ENCODE measurements at regions not wholly inside any gene's neighbourhood (a gene's known extent, or its start where the extent isn't known, plus 50 kb on each side); places are given as distances from the start of the nearest gene placed in this dataset.
"Not testable (repeated sequence)": the region's sequence is repeated elsewhere in the genome, so short reads cannot be mapped to it uniquely, and the experiment has no call there.

DNA sequence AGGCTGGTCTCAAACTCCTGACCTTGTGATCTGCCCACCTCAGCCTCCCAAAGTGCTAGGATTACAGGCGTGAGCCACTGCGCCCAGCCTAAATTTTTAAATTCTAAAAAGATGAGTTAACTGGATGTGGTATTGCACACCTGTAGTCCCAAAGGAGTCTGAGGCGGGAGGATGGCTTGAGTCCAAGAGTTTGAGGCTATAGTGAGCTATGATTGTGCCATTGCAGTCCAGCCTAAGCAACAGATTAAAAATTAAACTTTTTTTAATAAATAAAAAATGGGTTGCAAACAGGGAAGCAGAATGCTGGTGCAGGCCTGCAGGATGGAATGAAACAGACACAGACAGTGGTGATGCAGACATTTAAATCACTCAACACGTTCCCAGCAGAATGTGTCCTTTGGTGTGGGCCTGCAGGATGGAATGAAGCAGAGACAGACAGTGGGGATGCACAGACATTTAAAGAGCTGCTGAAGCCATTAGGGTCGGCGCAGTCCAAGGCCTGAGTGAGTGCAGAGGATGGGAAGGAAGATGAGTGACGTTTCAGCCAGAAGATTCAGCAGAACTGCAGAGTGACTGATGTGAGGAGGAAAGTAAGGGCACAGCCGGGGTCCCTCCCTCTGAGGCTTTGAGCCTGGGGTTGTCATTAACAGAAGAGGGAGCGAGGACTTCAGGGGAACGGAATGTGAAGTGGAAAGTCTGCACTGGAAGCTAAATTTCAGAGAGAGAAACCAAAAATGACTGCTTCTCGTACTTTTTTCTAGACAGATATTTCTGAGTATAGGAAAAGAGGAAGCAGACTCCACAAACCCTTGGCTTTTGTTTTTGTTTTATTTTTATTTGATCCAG is 117.5 kb downstream of the RIN2 start:
- TF ChIP-seq, protein P1, sequence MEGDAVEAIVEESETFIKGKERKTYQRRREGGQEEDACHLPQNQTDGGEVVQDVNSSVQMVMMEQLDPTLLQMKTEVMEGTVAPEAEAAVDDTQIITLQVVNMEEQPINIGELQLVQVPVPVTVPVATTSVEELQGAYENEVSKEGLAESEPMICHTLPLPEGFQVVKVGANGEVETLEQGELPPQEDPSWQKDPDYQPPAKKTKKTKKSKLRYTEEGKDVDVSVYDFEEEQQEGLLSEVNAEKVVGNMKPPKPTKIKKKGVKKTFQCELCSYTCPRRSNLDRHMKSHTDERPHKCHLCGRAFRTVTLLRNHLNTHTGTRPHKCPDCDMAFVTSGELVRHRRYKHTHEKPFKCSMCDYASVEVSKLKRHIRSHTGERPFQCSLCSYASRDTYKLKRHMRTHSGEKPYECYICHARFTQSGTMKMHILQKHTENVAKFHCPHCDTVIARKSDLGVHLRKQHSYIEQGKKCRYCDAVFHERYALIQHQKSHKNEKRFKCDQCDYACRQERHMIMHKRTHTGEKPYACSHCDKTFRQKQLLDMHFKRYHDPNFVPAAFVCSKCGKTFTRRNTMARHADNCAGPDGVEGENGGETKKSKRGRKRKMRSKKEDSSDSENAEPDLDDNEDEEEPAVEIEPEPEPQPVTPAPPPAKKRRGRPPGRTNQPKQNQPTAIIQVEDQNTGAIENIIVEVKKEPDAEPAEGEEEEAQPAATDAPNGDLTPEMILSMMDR (IDR thresholded peaks at IDR 0.05; ENCODE audit: low read length, missing control alignments), result no peak
- DNase-seq (ENCODE audit: low read depth), result no peak
- H3K4me3 ChIP-seq (replicated peaks; ENCODE audit: low read depth, low read length), result no peak overlapping the region

DNA sequence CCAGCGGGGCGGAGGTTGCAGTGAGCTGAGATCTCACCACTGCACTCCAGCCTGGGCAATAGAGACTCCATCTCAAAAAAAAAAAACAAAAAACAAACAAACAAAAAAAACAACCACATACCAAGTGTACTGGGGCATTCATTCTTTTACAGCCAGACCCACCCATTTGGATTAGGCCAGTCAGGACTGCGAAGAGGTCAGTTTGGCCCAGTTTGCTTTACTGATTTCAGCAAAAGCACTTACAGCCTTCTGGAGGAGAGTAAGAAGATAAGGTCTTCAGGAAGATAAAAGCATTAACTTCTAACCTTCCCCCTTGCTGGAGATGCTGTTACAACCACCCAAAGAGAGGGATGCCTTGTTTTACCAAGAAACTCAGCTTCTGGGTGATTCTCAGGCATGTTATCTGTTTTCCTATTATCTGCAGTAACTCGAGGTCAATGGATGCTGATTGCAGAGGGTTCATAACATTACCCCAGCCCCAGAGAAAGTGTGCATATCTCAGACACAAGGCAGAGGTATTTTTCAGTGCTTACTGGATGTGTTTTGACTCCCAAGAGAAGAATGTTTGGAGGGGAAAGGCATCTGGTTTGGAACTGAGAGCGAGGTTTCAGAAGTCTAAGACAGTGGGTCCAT is 118.9 kb downstream of the RIN2 start:
- no peak overlapping the region for H3K4me3 ChIP-seq (replicated peaks; ENCODE audit: low read depth, low read length)
- TF ChIP-seq, protein P1 (IDR thresholded peaks at IDR 0.05; ENCODE audit: low read length, missing control alignments), result no peak
- no peak for DNase-seq (ENCODE audit: low read depth)

DNA sequence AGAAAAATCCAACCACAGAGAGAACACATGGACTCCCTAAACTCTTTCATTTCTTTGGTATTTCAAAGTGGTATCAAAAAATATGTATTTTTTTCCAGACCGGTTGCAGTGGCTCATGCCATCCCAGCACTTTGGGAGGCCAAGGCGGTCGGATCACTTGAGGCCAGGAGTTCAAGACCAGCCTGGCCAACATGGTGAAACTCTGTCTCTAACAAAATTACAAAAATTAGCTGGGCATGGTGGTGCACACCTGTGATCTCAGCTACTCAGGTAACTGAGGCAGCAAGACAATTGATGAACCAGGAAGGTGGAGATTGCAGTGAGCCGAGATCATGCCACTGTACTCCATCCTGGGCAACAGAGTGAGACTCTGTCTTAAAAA is 121.8 kb downstream of the RIN2 start:
- not testable (repeated sequence) for DNase-seq (ENCODE audit: low read depth); H3K4me3 ChIP-seq (replicated peaks; ENCODE audit: low read depth, low read length)

DNA sequence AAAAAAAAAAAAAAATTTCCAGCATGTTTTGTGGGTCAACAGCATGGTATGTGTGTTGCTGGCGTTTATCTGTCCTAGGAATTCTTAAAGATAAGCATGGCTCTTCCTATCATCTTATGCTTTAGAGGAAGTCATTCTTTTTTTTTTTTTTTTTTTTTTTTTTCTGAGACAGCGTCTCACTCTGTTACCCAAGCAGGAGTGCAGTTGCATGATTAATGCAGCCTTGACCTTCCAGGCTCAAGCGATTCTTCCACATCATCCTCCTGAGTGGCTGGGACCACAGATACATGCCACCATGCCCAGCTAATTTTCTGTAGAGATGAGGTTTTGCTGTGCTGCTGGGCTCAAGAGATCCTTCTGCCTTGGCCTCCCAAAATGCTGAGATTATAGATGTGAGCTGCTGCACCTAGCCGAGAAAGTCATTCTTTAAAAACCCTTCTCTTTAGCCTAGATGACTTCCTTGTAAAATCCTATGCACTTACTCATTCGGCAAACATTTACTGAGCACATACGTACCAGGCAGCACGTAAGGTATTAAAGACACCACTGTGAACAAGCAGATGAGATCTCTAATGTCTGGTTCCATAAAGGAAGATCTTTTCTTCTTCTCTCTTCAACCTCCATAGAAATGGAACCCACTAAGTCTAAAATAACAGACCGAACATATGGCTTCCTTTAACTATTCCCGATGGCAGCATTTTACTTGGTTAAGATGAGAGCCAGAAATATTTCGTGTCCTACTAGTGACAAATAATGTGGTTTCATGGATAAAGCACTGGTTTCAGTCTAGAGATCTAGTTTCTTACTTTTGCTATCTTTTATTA is 122.4 kb downstream of the RIN2 start:
- TF ChIP-seq, protein P1 (IDR thresholded peaks at IDR 0.05; ENCODE audit: low read length, missing control alignments), result no peak
- peak; percentile 71 for DNase-seq (ENCODE audit: low read depth)
- no peak overlapping the region for H3K4me3 ChIP-seq (replicated peaks; ENCODE audit: low read depth, low read length)

DNA sequence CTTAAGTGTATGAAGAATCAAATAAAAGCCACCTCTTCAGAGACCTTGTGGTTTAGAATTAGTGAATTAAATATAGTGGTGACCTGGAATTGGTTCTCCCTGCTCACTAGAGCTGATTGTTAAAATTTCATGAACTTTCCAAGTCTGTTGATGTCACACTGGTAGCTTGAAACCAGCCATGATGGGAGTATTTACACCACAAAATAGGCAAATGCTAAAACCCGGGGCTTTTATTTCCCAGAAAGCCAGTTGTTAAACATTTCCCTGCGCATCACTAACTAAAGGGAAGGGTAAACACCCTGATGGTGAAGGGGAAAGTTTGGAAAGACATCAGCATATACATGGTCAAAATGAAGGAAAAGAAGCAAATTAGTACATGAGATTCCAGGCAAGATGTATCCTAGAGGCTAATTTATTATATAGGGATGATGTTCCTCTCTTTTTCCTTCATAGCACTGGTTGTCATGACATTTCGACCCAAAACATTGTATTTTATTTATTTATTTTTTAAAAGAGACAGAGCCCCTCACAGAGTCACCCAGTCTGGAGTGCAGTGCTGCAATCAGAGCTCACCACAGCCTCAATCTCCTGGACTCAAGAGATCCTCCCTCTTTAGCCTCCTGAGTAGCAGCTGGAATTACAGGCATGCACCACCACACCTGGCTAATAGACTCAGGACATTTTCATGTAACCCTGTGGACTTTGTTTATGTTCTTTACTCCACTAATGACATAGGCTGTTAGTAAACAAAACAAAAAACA is 123.2 kb downstream of the RIN2 start:
- no peak overlapping the region for H3K4me3 ChIP-seq (replicated peaks; ENCODE audit: low read depth, low read length)
- TF ChIP-seq, protein P1 (IDR thresholded peaks at IDR 0.05; ENCODE audit: low read length, missing control alignments), result no peak
- DNase-seq (ENCODE audit: low read depth), result no peak

DNA sequence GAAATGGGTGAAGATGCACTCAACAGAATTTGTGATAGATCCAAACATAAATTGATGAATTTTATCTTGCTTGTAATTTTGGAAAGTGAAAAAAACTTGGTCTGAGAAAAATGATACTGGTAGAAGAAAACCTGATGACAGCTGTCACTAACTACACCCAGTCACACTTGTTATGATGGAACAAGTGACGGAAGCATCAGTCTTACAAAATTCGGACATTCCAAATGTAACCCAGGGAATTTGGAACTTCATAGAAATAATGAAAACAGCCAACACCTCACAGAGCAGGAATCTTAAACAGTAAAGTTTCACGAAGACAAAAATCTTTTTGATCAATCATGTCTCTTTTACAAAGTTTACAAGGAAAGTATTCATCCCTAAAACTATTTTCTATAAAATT is 123.9 kb downstream of the RIN2 start:
- H3K4me3 ChIP-seq (replicated peaks; ENCODE audit: low read depth, low read length), result no peak overlapping the region
- TF ChIP-seq, protein P1 (IDR thresholded peaks at IDR 0.05; ENCODE audit: low read length, missing control alignments), result no peak
- no peak for DNase-seq (ENCODE audit: low read depth)
